ENCODE measurements at regions not wholly inside any gene's neighbourhood (a gene's known extent, or its start where the extent isn't known, plus 50 kb on each side); places are given as distances from the start of the nearest gene placed in this dataset.

DNA sequence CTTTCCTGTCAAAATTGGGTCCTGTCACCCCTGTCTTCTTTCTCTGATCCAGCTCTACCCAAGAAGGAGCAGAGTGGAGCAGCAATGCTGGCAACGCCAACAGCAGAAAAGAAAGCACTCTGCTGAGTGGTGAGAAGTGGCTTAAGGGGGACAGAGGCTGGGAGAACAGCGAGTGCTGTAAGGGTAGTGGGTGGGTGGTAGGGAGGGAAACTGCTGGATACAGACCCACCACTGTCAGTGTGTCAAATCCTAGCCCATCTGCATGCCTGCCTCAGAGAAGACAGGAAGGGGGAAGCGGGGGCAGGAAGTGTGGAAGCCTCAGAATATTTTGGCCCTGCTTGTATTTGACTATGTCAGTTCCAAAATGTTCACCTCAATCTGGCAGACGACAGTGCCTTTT lies 170.4 kb upstream of the MAST4 start:
- Histone ChIP-seq H3K27me3 (ENCODE audit: control insufficient read depth in 3 of 3, insufficient read depth in 3 of 3, low read length in 3 of 3) (no peaks in the 10 kb centered on the region), H3K4me1 (ENCODE audit: control insufficient read depth in 3 of 3, insufficient read depth in 3 of 3, low read length in 3 of 3) (no peaks in the 10 kb centered on the region), H3K36me3 (ENCODE audit: control insufficient read depth in 3 of 3, insufficient read depth in 3 of 3, low read length in 3 of 3) (no peaks in the 10 kb centered on the region), H3K4me3 (ENCODE audit: low read length in 3 of 3) (no peak overlapping the region), H3K27ac (ENCODE audit: low read depth, low read length) (no peak overlapping the region), H3K9ac (ENCODE audit: low read depth in 1 of 3, low read length in 3 of 3) (no peak overlapping the region), H3K9me3 (ENCODE audit: control insufficient read depth in 3 of 3, low read length in 3 of 3) (peaks cover 0 to 4% (median 0%) of the 10 kb centered on the region in 3 donors)

GRCh38 chr5:66426259-66427138 lies 169.7 kb upstream of the MAST4 start:
- no peak overlapping the region for H3K4me3 ChIP-seq (ENCODE audit: low read length in 3 of 3)
- no peaks in the 10 kb centered on the region for H3K27me3 ChIP-seq (ENCODE audit: control insufficient read depth in 3 of 3, insufficient read depth in 3 of 3, low read length in 3 of 3)
- peaks cover 0 to 4% (median 0%) of the 10 kb centered on the region in 3 donors for H3K9me3 ChIP-seq (ENCODE audit: control insufficient read depth in 3 of 3, low read length in 3 of 3)
- no peaks in the 10 kb centered on the region for H3K4me1 ChIP-seq (ENCODE audit: control insufficient read depth in 3 of 3, insufficient read depth in 3 of 3, low read length in 3 of 3)
- no peak overlapping the region for H3K9ac ChIP-seq (ENCODE audit: low read depth in 1 of 3, low read length in 3 of 3)
- no peak overlapping the region for H3K27ac ChIP-seq (ENCODE audit: low read depth, low read length)
- no peaks in the 10 kb centered on the region for H3K36me3 ChIP-seq (ENCODE audit: control insufficient read depth in 3 of 3, insufficient read depth in 3 of 3, low read length in 3 of 3)

DNA sequence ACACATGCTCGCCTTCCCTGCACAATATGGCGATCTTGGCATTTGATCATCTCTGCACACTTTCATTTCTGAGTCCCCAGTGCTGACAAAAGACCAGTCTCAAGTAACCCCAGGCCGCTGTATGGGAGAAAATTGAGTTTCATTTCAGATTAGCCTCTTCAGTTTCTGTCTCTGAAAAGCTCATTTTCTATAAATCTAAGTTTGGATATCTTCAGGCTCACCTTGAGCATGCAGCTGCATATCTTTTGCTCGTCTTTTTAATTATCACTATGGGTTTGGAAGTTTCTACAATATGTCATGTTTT lies 169.1 kb upstream of the MAST4 start:
- H3K36me3 ChIP-seq (ENCODE audit: control insufficient read depth in 3 of 3, insufficient read depth in 3 of 3, low read length in 3 of 3), result no peaks in the 10 kb centered on the region
- H3K4me1 ChIP-seq (ENCODE audit: control insufficient read depth in 3 of 3, insufficient read depth in 3 of 3, low read length in 3 of 3), result no peaks in the 10 kb centered on the region
- H3K9me3 ChIP-seq (ENCODE audit: control insufficient read depth in 3 of 3, low read length in 3 of 3), result peaks cover 0 to 4% (median 0%) of the 10 kb centered on the region in 3 donors
- H3K4me3 ChIP-seq (ENCODE audit: low read length in 3 of 3), result no peak overlapping the region
- no peak overlapping the region for H3K27ac ChIP-seq (ENCODE audit: low read depth, low read length)
- no peak overlapping the region for H3K9ac ChIP-seq (ENCODE audit: low read depth in 1 of 3, low read length in 3 of 3)
- H3K27me3 ChIP-seq (ENCODE audit: control insufficient read depth in 3 of 3, insufficient read depth in 3 of 3, low read length in 3 of 3), result no peaks in the 10 kb centered on the region

- H3K4me3 ChIP-seq (ENCODE audit: low read length in 3 of 3), result no peak overlapping the region
- no peak overlapping the region for H3K27ac ChIP-seq (ENCODE audit: low read depth, low read length)
- no peaks in the 10 kb centered on the region for H3K36me3 ChIP-seq (ENCODE audit: control insufficient read depth in 3 of 3, insufficient read depth in 3 of 3, low read length in 3 of 3)
- no peaks in the 10 kb centered on the region for H3K9me3 ChIP-seq (ENCODE audit: control insufficient read depth in 3 of 3, low read length in 3 of 3)
- H3K27me3 ChIP-seq (ENCODE audit: control insufficient read depth in 3 of 3, insufficient read depth in 3 of 3, low read length in 3 of 3), result no peaks in the 10 kb centered on the region
- peaks cover 0 to 2% (median 0%) of the 10 kb centered on the region in 3 donors for H3K4me1 ChIP-seq (ENCODE audit: control insufficient read depth in 3 of 3, insufficient read depth in 3 of 3, low read length in 3 of 3)
- H3K9ac ChIP-seq (ENCODE audit: low read depth in 1 of 3, low read length in 3 of 3), result no peak overlapping the region
These were observed 159.5 kb upstream of the MAST4 start for GRCh38 chr5:66436721-66437120.

GRCh38 chr5:66438087-66438486 lies 158.1 kb upstream of the MAST4 start:
- Histone ChIP-seq H3K27me3 (ENCODE audit: control insufficient read depth in 3 of 3, insufficient read depth in 3 of 3, low read length in 3 of 3) (no peaks in the 10 kb centered on the region), H3K4me3 (ENCODE audit: low read length in 3 of 3) (no peak overlapping the region)

DNA sequence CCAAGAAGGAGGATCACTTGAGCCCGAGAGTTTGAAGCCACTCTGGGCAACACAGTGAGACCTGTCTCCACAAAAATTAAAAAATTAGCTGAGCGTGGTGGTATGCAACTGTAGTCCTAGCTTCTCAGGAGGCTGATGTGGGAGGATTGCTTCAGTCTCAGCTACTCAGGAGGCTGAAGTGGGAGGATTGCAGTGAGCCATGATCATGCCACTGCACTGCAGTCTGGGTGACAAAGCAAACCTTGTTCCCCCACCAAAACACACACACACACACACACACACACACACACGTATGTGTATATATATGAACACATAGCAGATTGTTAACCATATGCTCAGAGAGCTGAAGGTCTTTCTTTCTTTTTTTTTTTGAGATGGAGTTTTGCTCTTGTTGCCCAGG lies 157.5 kb upstream of the MAST4 start:
- no peaks in the 10 kb centered on the region for H3K9me3 ChIP-seq (ENCODE audit: control insufficient read depth in 3 of 3, low read length in 3 of 3)
- no peak overlapping the region for H3K4me3 ChIP-seq (ENCODE audit: low read length in 3 of 3)
- peaks cover 0 to 2% (median 0%) of the 10 kb centered on the region in 3 donors for H3K4me1 ChIP-seq (ENCODE audit: control insufficient read depth in 3 of 3, insufficient read depth in 3 of 3, low read length in 3 of 3)
- H3K36me3 ChIP-seq (ENCODE audit: control insufficient read depth in 3 of 3, insufficient read depth in 3 of 3, low read length in 3 of 3), result no peaks in the 10 kb centered on the region
- no peak overlapping the region for H3K27ac ChIP-seq (ENCODE audit: low read depth, low read length)
- H3K27me3 ChIP-seq (ENCODE audit: control insufficient read depth in 3 of 3, insufficient read depth in 3 of 3, low read length in 3 of 3), result no peaks in the 10 kb centered on the region
- H3K9ac ChIP-seq (ENCODE audit: low read depth in 1 of 3, low read length in 3 of 3), result no peak overlapping the region

More at GRCh38 chr5:66438087-66438486, 158.1 kb upstream of the MAST4 start:
- H3K9ac ChIP-seq (ENCODE audit: low read depth in 1 of 3, low read length in 3 of 3), result no peak overlapping the region
- no peaks in the 10 kb centered on the region for H3K9me3 ChIP-seq (ENCODE audit: control insufficient read depth in 3 of 3, low read length in 3 of 3)
- H3K27ac ChIP-seq (ENCODE audit: low read depth, low read length), result no peak overlapping the region
- no peaks in the 10 kb centered on the region for H3K36me3 ChIP-seq (ENCODE audit: control insufficient read depth in 3 of 3, insufficient read depth in 3 of 3, low read length in 3 of 3)
- H3K4me1 ChIP-seq (ENCODE audit: control insufficient read depth in 3 of 3, insufficient read depth in 3 of 3, low read length in 3 of 3), result peaks cover 0 to 2% (median 0%) of the 10 kb centered on the region in 3 donors

DNA sequence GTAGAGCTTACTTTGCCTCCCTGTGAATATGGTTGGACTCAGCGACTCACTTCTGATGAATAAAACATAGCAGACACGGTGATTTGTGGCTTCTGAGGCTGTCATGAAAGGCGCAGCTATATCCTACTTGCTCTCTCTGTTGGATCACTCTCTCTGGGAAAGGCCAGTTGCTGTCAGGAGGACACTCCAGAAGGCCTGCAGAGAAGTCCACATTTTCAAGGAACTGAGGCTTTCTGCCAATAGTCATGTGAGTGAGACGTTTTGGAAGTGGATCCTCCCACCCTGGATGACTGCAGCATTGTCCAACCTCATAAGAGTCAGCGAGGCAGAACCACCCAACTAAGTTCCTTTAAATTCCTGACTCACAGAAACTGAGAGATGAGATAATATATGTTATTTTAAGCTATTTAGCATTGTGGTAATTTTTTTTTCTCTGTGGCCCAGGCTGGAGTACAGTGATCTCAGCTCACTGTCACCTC lies 156.0 kb upstream of the MAST4 start:
- Histone ChIP-seq H3K9me3 (ENCODE audit: control insufficient read depth in 3 of 3, low read length in 3 of 3) (no peaks in the 10 kb centered on the region), H3K4me3 (ENCODE audit: low read length in 3 of 3) (no peak overlapping the region), H3K9ac (ENCODE audit: low read depth in 1 of 3, low read length in 3 of 3) (no peak overlapping the region), H3K27me3 (ENCODE audit: control insufficient read depth in 3 of 3, insufficient read depth in 3 of 3, low read length in 3 of 3) (no peaks in the 10 kb centered on the region), H3K27ac (ENCODE audit: low read depth, low read length) (no peak overlapping the region), H3K4me1 (ENCODE audit: control insufficient read depth in 3 of 3, insufficient read depth in 3 of 3, low read length in 3 of 3) (peaks cover 0 to 2% (median 0%) of the 10 kb centered on the region in 3 donors), H3K36me3 (ENCODE audit: control insufficient read depth in 3 of 3, insufficient read depth in 3 of 3, low read length in 3 of 3) (no peaks in the 10 kb centered on the region)

DNA sequence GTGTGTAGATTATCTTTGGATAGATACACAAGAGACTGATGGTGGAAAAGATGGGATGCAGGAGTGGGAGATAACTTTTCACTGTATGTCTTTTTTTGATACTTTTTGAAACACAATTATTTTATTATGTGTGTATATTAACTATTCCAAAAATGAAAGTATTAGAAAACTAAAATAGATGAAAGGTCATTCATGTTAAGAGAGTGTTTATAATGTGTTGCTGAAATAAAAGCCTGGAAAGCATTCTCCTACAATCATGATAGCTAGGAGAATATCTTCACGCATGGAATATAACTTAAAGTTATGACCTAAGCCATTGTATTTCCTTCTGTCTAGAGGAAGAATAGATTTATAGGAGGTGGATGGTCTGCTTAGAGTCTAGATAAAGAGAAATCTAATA lies 154.8 kb upstream of the MAST4 start:
- peaks cover 0 to 2% (median 0%) of the 10 kb centered on the region in 3 donors for H3K4me1 ChIP-seq (ENCODE audit: control insufficient read depth in 3 of 3, insufficient read depth in 3 of 3, low read length in 3 of 3)

DNA sequence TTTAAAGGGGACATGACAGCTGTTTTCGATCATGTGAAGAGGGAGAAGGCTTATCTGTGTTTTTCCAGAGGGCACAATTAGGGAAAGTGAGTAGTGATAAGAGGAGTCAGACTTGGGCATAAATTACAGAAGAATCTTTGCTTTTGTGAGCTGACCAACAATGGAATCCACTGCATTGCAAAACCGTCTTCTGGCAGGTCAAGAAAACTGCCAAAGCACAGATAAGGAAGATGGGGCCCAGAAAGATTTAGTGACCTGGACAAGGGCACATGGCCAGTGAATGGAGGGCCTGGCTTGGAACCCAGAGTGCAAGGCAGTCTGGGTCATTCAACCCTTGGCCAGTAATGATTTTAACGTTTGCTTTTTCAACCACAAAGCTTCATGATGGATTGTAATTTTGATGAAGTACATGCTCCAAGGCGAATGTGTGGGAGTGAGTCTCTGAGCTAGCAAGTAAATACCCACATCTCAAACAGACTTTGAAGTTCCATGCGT lies 153.2 kb upstream of the MAST4 start:
- no peak overlapping the region for H3K27ac ChIP-seq (ENCODE audit: low read depth, low read length)
- H3K9ac ChIP-seq (ENCODE audit: low read depth in 1 of 3, low read length in 3 of 3), result no peak overlapping the region
- peaks cover 0 to 2% (median 0%) of the 10 kb centered on the region in 3 donors for H3K4me1 ChIP-seq (ENCODE audit: control insufficient read depth in 3 of 3, insufficient read depth in 3 of 3, low read length in 3 of 3)
- H3K27me3 ChIP-seq (ENCODE audit: control insufficient read depth in 3 of 3, insufficient read depth in 3 of 3, low read length in 3 of 3), result no peaks in the 10 kb centered on the region
- no peaks in the 10 kb centered on the region for H3K36me3 ChIP-seq (ENCODE audit: control insufficient read depth in 3 of 3, insufficient read depth in 3 of 3, low read length in 3 of 3)
- H3K9me3 ChIP-seq (ENCODE audit: control insufficient read depth in 3 of 3, low read length in 3 of 3), result no peaks in the 10 kb centered on the region
- H3K4me3 ChIP-seq (ENCODE audit: low read length in 3 of 3), result no peak overlapping the region

More for the DNA sequence above, 154.8 kb upstream of the MAST4 start:
- no peak overlapping the region for H3K27ac ChIP-seq (ENCODE audit: low read depth, low read length)
- no peaks in the 10 kb centered on the region for H3K9me3 ChIP-seq (ENCODE audit: control insufficient read depth in 3 of 3, low read length in 3 of 3)
- no peak overlapping the region for H3K4me3 ChIP-seq (ENCODE audit: low read length in 3 of 3)
- no peaks in the 10 kb centered on the region for H3K36me3 ChIP-seq (ENCODE audit: control insufficient read depth in 3 of 3, insufficient read depth in 3 of 3, low read length in 3 of 3)
- no peak overlapping the region for H3K9ac ChIP-seq (ENCODE audit: low read depth in 1 of 3, low read length in 3 of 3)
- H3K27me3 ChIP-seq (ENCODE audit: control insufficient read depth in 3 of 3, insufficient read depth in 3 of 3, low read length in 3 of 3), result no peaks in the 10 kb centered on the region

DNA sequence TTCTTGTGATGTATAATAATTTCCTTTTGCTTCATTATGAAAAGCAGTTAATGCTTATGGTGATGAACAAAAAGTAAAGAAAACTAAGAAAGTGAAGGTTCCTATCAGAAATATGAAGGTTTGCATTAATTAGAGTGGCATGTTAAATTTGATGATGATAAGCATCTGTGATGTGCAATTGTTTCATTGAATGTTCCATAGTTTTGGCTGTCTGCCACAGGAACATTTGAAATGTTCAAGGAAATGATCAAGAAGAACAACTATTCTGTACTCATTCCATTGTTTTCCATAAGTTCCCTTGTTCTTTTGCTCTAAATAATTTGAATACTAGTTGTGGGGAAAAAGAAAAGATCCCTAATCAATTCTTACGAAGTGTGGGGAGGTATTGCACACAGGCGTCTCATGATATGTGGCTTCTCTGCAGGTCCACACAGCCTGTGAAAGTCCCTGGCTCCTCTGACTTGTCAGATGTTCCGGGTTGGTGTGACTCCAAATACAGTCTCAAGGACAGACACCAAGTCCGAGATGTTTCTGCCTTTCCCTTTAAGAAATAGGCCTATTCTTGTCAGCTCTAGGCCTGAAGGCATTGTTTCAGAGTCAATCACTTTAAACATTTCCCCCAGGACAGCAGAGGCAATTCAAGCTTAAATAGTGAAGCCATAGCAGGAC lies 152.6 kb upstream of the MAST4 start:
- Histone ChIP-seq H3K27ac (ENCODE audit: low read depth, low read length) (no peak overlapping the region), H3K27me3 (ENCODE audit: control insufficient read depth in 3 of 3, insufficient read depth in 3 of 3, low read length in 3 of 3) (no peaks in the 10 kb centered on the region), H3K4me1 (ENCODE audit: control insufficient read depth in 3 of 3, insufficient read depth in 3 of 3, low read length in 3 of 3) (peaks cover 0 to 2% (median 0%) of the 10 kb centered on the region in 3 donors), H3K36me3 (ENCODE audit: control insufficient read depth in 3 of 3, insufficient read depth in 3 of 3, low read length in 3 of 3) (no peaks in the 10 kb centered on the region), H3K4me3 (ENCODE audit: low read length in 3 of 3) (no peak overlapping the region), H3K9me3 (ENCODE audit: control insufficient read depth in 3 of 3, low read length in 3 of 3) (no peaks in the 10 kb centered on the region), H3K9ac (ENCODE audit: low read depth in 1 of 3, low read length in 3 of 3) (no peak overlapping the region)

Data from skeletal muscle tissue (tissue), 3 donors.